Loucy (cell line): ENCODE measurements at regions not wholly inside any gene's neighbourhood (a gene's known extent, or its start where the extent isn't known, plus 50 kb on each side); places are given as distances from the start of the nearest gene placed in this dataset.

Experiments
- H2AFZ ChIP-seq: fragments of 200-600 bp; sonication (generic); 2 replicates; pipeline ENCODE4 v1.6.0; 2016; ENCODE audit warnings: antibody characterized with exemption, mild to moderate bottlenecking, low read length, moderate library complexity
- H3F3A ChIP-seq: fragments of 200-600 bp; 2 replicates; pipeline ENCODE4 v1.6.0; 2016; ENCODE audit warnings: antibody characterized with exemption, low read depth, mild to moderate bottlenecking
- H3K27me3 ChIP-seq: fragments of 200-600 bp; sonication (generic); 2 replicates; pipeline ENCODE4 v1.6.1; 2014; ENCODE audit warnings: low read length, mild to moderate bottlenecking; ENCODE audit not compliant: insufficient read depth, poor library complexity, severe bottlenecking
- H3K36me3 ChIP-seq: fragments of 200-600 bp; sonication (generic); 2 replicates; pipeline ENCODE4 v1.6.1; 2016; ENCODE audit warnings: low read length; ENCODE audit not compliant: insufficient read depth
- H3K4me1 ChIP-seq: fragments of 200-600 bp; sonication (generic); 2 replicates; pipeline ENCODE4 v1.5.1; 2014; ENCODE audit warnings: low read length, mild to moderate bottlenecking; ENCODE audit not compliant: insufficient read depth, poor library complexity, severe bottlenecking
- H3K4me2 ChIP-seq: fragments of 200-600 bp; sonication (generic); 2 replicates; pipeline ENCODE4 v1.6.0; 2014; ENCODE audit warnings: antibody characterized with exemption, low read length, low read depth, mild to moderate bottlenecking; ENCODE audit not compliant: poor library complexity, severe bottlenecking
- H3K4me3 ChIP-seq: fragments of 200-600 bp; sonication (generic); 2 replicates; pipeline ENCODE4 v1.5.1; 2014; ENCODE audit warnings: low read length, mild to moderate bottlenecking, mixed read lengths; ENCODE audit not compliant: poor library complexity, severe bottlenecking
- H3K79me2 ChIP-seq: fragments of 200-600 bp; sonication (generic); 2 replicates; pipeline ENCODE4 v1.6.1; 2014; ENCODE audit warnings: low read length; ENCODE audit not compliant: insufficient read depth
- H3K9ac ChIP-seq: fragments of 200-600 bp; sonication (generic); 2 replicates; pipeline ENCODE4 v1.6.0; 2014; ENCODE audit warnings: mild to moderate bottlenecking, low read depth, low read length, moderate library complexity; ENCODE audit not compliant: poor library complexity, severe bottlenecking
- H3K9me2 ChIP-seq: fragments of 200-600 bp; sonication (generic); replicated peaks from 2 replicates; pipeline ENCODE4 v1.6.1; 2016; ENCODE audit warnings: low read depth, low read length, mixed read lengths
- H3K9me3 ChIP-seq: fragments of 200-600 bp; sonication (generic); 2 replicates; pipeline ENCODE4 v1.6.1; 2014; ENCODE audit warnings: mild to moderate bottlenecking, antibody characterized with exemption, low read length, low read depth; ENCODE audit not compliant: insufficient read depth
- H4K20me1 ChIP-seq: fragments of 200-600 bp; sonication (generic); 2 replicates; pipeline ENCODE4 v1.6.0; 2014; ENCODE audit warnings: antibody characterized with exemption, low read length, mild to moderate bottlenecking; ENCODE audit not compliant: insufficient read depth, poor library complexity, severe bottlenecking
- EZH2phosphoT487 ChIP-seq: fragments of 200-600 bp; IDR thresholded peaks from 2 replicates; pipeline ENCODE4 v1.6.1; 2018; ENCODE audit warnings: antibody characterized with exemption, mild to moderate bottlenecking, moderate library complexity, borderline replicate concordance
- TF ChIP-seq, protein P1 (sequence below): fragments of 200-600 bp; sonication (generic); conservative IDR thresholded peaks from 2 replicates; pipeline ENCODE4 v1.5.1; 2014; ENCODE audit warnings: mild to moderate bottlenecking, antibody characterized with exemption, low read length

DNA sequence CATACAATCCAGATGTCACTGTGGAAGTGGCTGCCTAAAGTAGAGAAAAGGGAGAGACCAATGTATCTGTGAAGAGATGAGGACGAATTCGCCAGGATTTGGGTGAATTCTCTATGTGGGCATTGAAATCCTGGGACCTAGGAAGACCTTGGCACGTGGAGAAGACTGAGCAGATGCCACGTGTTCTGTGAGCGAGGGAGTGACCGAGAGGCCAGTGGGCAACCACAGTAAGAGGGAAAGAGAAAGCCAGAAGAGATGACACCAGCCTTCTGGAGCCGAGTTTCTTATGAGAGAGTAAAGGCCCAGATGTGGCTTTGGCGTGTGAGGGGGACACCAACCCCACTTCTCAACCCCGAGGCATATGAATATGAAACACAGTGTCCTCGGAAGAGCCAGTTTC is 228.1 kb downstream of the BUD13 start:
- H4K20me1 ChIP-seq, result no peaks in the 10 kb centered on the region
- no peaks in the 10 kb centered on the region for H3K4me1 ChIP-seq
- no peaks in the 10 kb centered on the region for H3F3A ChIP-seq
- no peaks in the 10 kb centered on the region for H3K79me2 ChIP-seq
- H3K4me2 ChIP-seq, result no peak overlapping the region
- no peaks in the 10 kb centered on the region for H3K27me3 ChIP-seq
- no peak overlapping the region for H2AFZ ChIP-seq
- H3K9ac ChIP-seq, result no peak overlapping the region
- no peaks in the 10 kb centered on the region; the same call in 1 of the 2 replicates for H3K9me2 ChIP-seq
- no peaks in the 10 kb centered on the region for H3K36me3 ChIP-seq
- no peaks in the 10 kb centered on the region for H3K9me3 ChIP-seq
- TF ChIP-seq, protein P1, sequence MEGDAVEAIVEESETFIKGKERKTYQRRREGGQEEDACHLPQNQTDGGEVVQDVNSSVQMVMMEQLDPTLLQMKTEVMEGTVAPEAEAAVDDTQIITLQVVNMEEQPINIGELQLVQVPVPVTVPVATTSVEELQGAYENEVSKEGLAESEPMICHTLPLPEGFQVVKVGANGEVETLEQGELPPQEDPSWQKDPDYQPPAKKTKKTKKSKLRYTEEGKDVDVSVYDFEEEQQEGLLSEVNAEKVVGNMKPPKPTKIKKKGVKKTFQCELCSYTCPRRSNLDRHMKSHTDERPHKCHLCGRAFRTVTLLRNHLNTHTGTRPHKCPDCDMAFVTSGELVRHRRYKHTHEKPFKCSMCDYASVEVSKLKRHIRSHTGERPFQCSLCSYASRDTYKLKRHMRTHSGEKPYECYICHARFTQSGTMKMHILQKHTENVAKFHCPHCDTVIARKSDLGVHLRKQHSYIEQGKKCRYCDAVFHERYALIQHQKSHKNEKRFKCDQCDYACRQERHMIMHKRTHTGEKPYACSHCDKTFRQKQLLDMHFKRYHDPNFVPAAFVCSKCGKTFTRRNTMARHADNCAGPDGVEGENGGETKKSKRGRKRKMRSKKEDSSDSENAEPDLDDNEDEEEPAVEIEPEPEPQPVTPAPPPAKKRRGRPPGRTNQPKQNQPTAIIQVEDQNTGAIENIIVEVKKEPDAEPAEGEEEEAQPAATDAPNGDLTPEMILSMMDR, result no peak
- no peak for TF ChIP-seq EZH2phosphoT487
- no peak overlapping the region for H3K4me3 ChIP-seq

DNA sequence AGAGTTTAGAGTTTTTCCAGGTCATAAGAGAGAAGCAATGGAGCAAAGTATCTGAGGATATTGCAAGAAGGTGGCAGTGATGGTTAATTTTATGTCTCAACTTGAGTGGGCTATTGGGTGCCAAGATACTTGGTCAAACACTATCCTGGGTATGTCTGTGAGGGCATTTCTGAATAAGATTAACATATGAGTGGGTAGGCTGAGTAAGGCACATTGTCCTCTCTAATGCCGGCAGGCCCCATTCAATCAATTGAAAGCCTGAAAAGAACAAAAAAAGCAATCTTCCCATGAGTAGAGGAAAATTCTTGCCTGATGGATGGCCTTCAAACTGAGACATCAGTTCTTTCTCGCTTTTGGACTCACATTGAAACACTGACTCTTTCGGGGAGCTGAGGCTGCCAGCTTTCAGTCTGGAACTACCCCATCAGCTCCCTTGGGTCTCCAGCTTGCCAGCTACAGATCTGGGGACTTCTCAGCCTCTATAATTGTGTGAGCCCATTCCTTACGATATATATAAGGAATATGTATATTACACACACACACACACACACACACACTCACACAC is 228.8 kb downstream of the BUD13 start:
- Histone ChIP-seq H3K9ac (no peak overlapping the region), H3K9me2 (no peaks in the 10 kb centered on the region; the same call in 1 of the 2 replicates), H3K4me2 (no peak overlapping the region), H2AFZ (no peak overlapping the region), H3K4me3 (no peak overlapping the region), H3K36me3 (no peaks in the 10 kb centered on the region), H3F3A (no peaks in the 10 kb centered on the region), H4K20me1 (no peaks in the 10 kb centered on the region), H3K9me3 (no peaks in the 10 kb centered on the region), H3K79me2 (no peaks in the 10 kb centered on the region), H3K27me3 (no peaks in the 10 kb centered on the region), H3K4me1 (no peaks in the 10 kb centered on the region)
- no peak for TF ChIP-seq EZH2phosphoT487
- TF ChIP-seq, protein P1, result no peak

DNA sequence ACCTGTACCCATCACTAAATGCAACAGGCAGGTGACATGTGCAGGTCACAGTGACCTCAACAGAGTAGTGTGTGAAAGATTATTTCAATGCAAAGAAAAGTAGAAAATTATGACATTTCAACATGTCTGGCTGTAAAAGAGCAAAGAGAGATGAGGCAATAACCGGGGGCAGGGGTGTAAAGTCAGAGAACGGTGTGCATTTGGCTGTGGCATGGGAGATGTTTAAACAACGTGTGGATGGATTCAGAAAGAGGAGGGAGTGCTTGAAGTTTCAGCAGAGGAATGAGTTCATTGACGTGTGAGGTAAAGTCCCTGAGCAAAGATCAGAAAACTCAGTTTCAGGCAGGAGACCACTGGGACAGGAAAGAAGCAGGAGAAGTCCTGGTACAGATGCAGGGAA is 229.7 kb downstream of the BUD13 start:
- H3K4me2 ChIP-seq, result no peak overlapping the region
- no peaks in the 10 kb centered on the region for H3K4me1 ChIP-seq
- H3K79me2 ChIP-seq, result no peaks in the 10 kb centered on the region
- H4K20me1 ChIP-seq, result no peaks in the 10 kb centered on the region
- H3K36me3 ChIP-seq, result no peaks in the 10 kb centered on the region
- TF ChIP-seq, protein P1, result no peak
- TF ChIP-seq EZH2phosphoT487, result no peak
- no peaks in the 10 kb centered on the region for H3K27me3 ChIP-seq
- no peak overlapping the region for H3K4me3 ChIP-seq
- no peaks in the 10 kb centered on the region; the same call in 1 of the 2 replicates for H3K9me2 ChIP-seq
- H3F3A ChIP-seq, result no peaks in the 10 kb centered on the region
- H3K9ac ChIP-seq, result no peak overlapping the region
- no peaks in the 10 kb centered on the region for H3K9me3 ChIP-seq
- no peak overlapping the region for H2AFZ ChIP-seq
